ENCODE measurements at regions not wholly inside any gene's neighbourhood (a gene's known extent, or its start where the extent isn't known, plus 50 kb on each side); places are given as distances from the start of the nearest gene placed in this dataset.
"Not testable (repeated sequence)": the region's sequence is repeated elsewhere in the genome, so short reads cannot be mapped to it uniquely, and the experiment has no call there.

GRCh38 chr4:125639182-125639621 is 324.4 kb downstream of the FAT4 start:
- Histone ChIP-seq H3K4me3 (ENCODE audit: low read depth, low read length) (no peak overlapping the region), H3K27me3 (replicated peaks) (no peaks in the 10 kb centered on the region), H3K36me3 (replicated peaks) (no peaks in the 10 kb centered on the region), H3K27ac (no peak overlapping the region)
- in situ Hi-C loops (cut with HindIII; ENCODE audit: low pct_ligation_motif_present, low sequenced_read_pairs) = no loop called here
- no peak for DNase-seq
- TF ChIP-seq CTCF (IDR thresholded peaks at IDR 0.05; ENCODE audit: low read depth, low read length, missing control alignments) = no peak

- in situ Hi-C loops (cut with HindIII; ENCODE audit: low pct_ligation_motif_present, low sequenced_read_pairs) = no loop called here
- Histone ChIP-seq H3K27ac (no peak overlapping the region), H3K4me3 (ENCODE audit: low read depth, low read length) (no peak overlapping the region), H3K27me3 (replicated peaks) (no peaks in the 10 kb centered on the region), H3K36me3 (replicated peaks) (no peaks in the 10 kb centered on the region)
- DNase-seq = no peak
- TF ChIP-seq CTCF (IDR thresholded peaks at IDR 0.05; ENCODE audit: low read depth, low read length, missing control alignments) = no peak
Observed at GRCh38 chr4:125641611-125642010, 326.9 kb downstream of the FAT4 start.

- no peaks in the 10 kb centered on the region for H3K36me3 ChIP-seq (replicated peaks)
- H3K27ac ChIP-seq = no peak overlapping the region
- no peaks in the 10 kb centered on the region for H3K27me3 ChIP-seq (replicated peaks)
- DNase-seq = no peak
- in situ Hi-C loops (cut with HindIII; ENCODE audit: low pct_ligation_motif_present, low sequenced_read_pairs) = no loop called here
- no peak for TF ChIP-seq CTCF (IDR thresholded peaks at IDR 0.05; ENCODE audit: low read depth, low read length, missing control alignments)
- H3K4me3 ChIP-seq (ENCODE audit: low read depth, low read length) = no peak overlapping the region
Observed at GRCh38 chr4:125642645-125643044, 327.9 kb downstream of the FAT4 start.

- DNase-seq = no peak
- Histone ChIP-seq H3K4me3 (ENCODE audit: low read depth, low read length) (no peak overlapping the region), H3K36me3 (replicated peaks) (no peaks in the 10 kb centered on the region), H3K27ac (no peak overlapping the region), H3K27me3 (replicated peaks) (no peaks in the 10 kb centered on the region)
- in situ Hi-C loops (cut with HindIII; ENCODE audit: low pct_ligation_motif_present, low sequenced_read_pairs) = no loop called here
- no peak for TF ChIP-seq CTCF (IDR thresholded peaks at IDR 0.05; ENCODE audit: low read depth, low read length, missing control alignments)
Observed at GRCh38 chr4:125649452-125649851, 334.7 kb downstream of the FAT4 start.

GRCh38 chr4:125650557-125650956 is 335.8 kb downstream of the FAT4 start:
- in situ Hi-C loops (cut with HindIII; ENCODE audit: low pct_ligation_motif_present, low sequenced_read_pairs) = no loop called here
- Histone ChIP-seq H3K27ac (no peak overlapping the region), H3K36me3 (replicated peaks) (no peaks in the 10 kb centered on the region), H3K4me3 (ENCODE audit: low read depth, low read length) (no peak overlapping the region), H3K27me3 (replicated peaks) (no peaks in the 10 kb centered on the region)
- no peak for TF ChIP-seq CTCF (IDR thresholded peaks at IDR 0.05; ENCODE audit: low read depth, low read length, missing control alignments)
- DNase-seq = no peak

GRCh38 chr4:125651707-125652357 is 337.1 kb downstream of the FAT4 start:
- H3K36me3 ChIP-seq (replicated peaks); H3K4me3 ChIP-seq (ENCODE audit: low read depth, low read length); DNase-seq; in situ Hi-C loops (cut with HindIII; ENCODE audit: low pct_ligation_motif_present, low sequenced_read_pairs); H3K27ac ChIP-seq; H3K27me3 ChIP-seq (replicated peaks): not testable (repeated sequence)
